ENCODE measurements at regions not wholly inside any gene's neighbourhood (a gene's known extent, or its start where the extent isn't known, plus 50 kb on each side); places are given as distances from the start of the nearest gene placed in this dataset.

- Mint-ChIP-seq H3K27me3 (peaks cover 4% of the 10 kb centered on the region), H3K4me1 (ENCODE audit: low read depth) (peaks cover 54% of the 10 kb centered on the region), H3K9me3 (no peaks in the 10 kb centered on the region), H3K27ac (no peak overlapping the region), H3K4me3 (no peak overlapping the region), H3K36me3 (no peaks in the 10 kb centered on the region)
- ChIA-PET CTCF (interaction anchor here (1.8 kb wide), 1 partner anchor 132 kb away, joined by 7 read pairs; no protein-coding TSS in a partner anchor), POLR2A (interaction anchor here (0.9 kb wide), 1 partner anchor 80 kb away, joined by 3 read pairs; no protein-coding TSS in a partner anchor)
- DNase-seq: no peak
- intact Hi-C loops (cut with micrococcal nuclease): loop anchor here (5.0 kb wide), 1 partner anchor 523 kb away; the partner anchor contains the start of genes ASB7 and LINS1
Measured at GRCh38 chr15:101124731-101125451, 127.0 kb downstream of the CHSY1 start.

- ChIA-PET CTCF (interaction anchor here (1.0 kb wide), 1 partner anchor 135 kb away, joined by 3 read pairs; no protein-coding TSS in a partner anchor), POLR2A (no interaction called here)
- intact Hi-C loops (cut with micrococcal nuclease): no loop called here
- H3K9me3 Mint-ChIP-seq: no peaks in the 10 kb centered on the region
- H3K27me3 Mint-ChIP-seq: no peaks in the 10 kb centered on the region
- H3K36me3 Mint-ChIP-seq: no peaks in the 10 kb centered on the region
- H3K4me3 Mint-ChIP-seq: no peak overlapping the region
- no peak overlapping the region for H3K27ac Mint-ChIP-seq
- peaks cover 51% of the 10 kb centered on the region for H3K4me1 Mint-ChIP-seq (ENCODE audit: low read depth)
- DNase-seq: no peak
Measured at GRCh38 chr15:101123222-101123910, 128.5 kb downstream of the CHSY1 start.

GRCh38 chr15:101122806-101123205 lies 129.0 kb downstream of the CHSY1 start:
- CTCF ChIA-PET: no interaction called here

GRCh38 chr15:101122266-101122665 lies 129.6 kb downstream of the CHSY1 start:
- peaks cover 40% of the 10 kb centered on the region for H3K4me1 Mint-ChIP-seq (ENCODE audit: low read depth)
- H3K36me3 Mint-ChIP-seq: no peaks in the 10 kb centered on the region
- H3K27ac Mint-ChIP-seq: no peak overlapping the region
- H3K9me3 Mint-ChIP-seq: no peaks in the 10 kb centered on the region
- DNase-seq: no peak
- H3K27me3 Mint-ChIP-seq: no peaks in the 10 kb centered on the region
- no peak overlapping the region for H3K4me3 Mint-ChIP-seq
- intact Hi-C loops (cut with micrococcal nuclease): no loop called here
- ChIA-PET CTCF (interaction anchor here (0.8 kb wide), 1 partner anchor 130 kb away, joined by 3 read pairs; the partner anchor contains the start of gene CHSY1), POLR2A (no interaction called here)

More at GRCh38 chr15:101122806-101123205, 129.0 kb downstream of the CHSY1 start:
- no peak overlapping the region for H3K4me3 Mint-ChIP-seq
- no peak overlapping the region for H3K27ac Mint-ChIP-seq
- intact Hi-C loops (cut with micrococcal nuclease): no loop called here
- no peaks in the 10 kb centered on the region for H3K27me3 Mint-ChIP-seq
- H3K36me3 Mint-ChIP-seq: no peaks in the 10 kb centered on the region
- POLR2A ChIA-PET: no interaction called here
- no peak for DNase-seq
- peaks cover 45% of the 10 kb centered on the region for H3K4me1 Mint-ChIP-seq (ENCODE audit: low read depth)
- no peaks in the 10 kb centered on the region for H3K9me3 Mint-ChIP-seq

- intact Hi-C loops (cut with micrococcal nuclease): no loop called here
- Mint-ChIP-seq H3K4me1 (ENCODE audit: low read depth) (peaks cover 34% of the 10 kb centered on the region), H3K27me3 (no peaks in the 10 kb centered on the region), H3K27ac (no peak overlapping the region), H3K36me3 (no peaks in the 10 kb centered on the region), H3K4me3 (no peak overlapping the region), H3K9me3 (no peaks in the 10 kb centered on the region)
- ChIA-PET POLR2A (no interaction called here), CTCF (interaction anchor here (0.8 to 1.4 kb wide), 2 partner anchors 130 to 137 kb away, joined by 3 to 6 read pairs; partner anchors contain the start of gene CHSY1)
- DNase-seq: peak; percentile 53
Measured at GRCh38 chr15:101121511-101122090, 130.2 kb downstream of the CHSY1 start.

GRCh38 chr15:101120987-101121386 lies 130.9 kb downstream of the CHSY1 start:
- Mint-ChIP-seq H3K27me3 (no peaks in the 10 kb centered on the region), H3K4me3 (no peak overlapping the region), H3K4me1 (ENCODE audit: low read depth) (peaks cover 34% of the 10 kb centered on the region), H3K27ac (no peak overlapping the region), H3K9me3 (no peaks in the 10 kb centered on the region), H3K36me3 (no peaks in the 10 kb centered on the region)
- ChIA-PET CTCF (interaction anchor here (1.4 kb wide), 1 partner anchor 137 kb away, joined by 6 read pairs; no protein-coding TSS in a partner anchor), POLR2A (no interaction called here)
- intact Hi-C loops (cut with micrococcal nuclease): no loop called here
- DNase-seq: no peak

GRCh38 chr15:101120473-101120872 lies 131.4 kb downstream of the CHSY1 start:
- ChIA-PET POLR2A (no interaction called here), CTCF (interaction anchor here (1.4 kb wide), 1 partner anchor 138 kb away, joined by 6 read pairs; no protein-coding TSS in a partner anchor)
- H3K9me3 Mint-ChIP-seq: no peaks in the 10 kb centered on the region
- no peaks in the 10 kb centered on the region for H3K36me3 Mint-ChIP-seq
- no peaks in the 10 kb centered on the region for H3K27me3 Mint-ChIP-seq
- no peak overlapping the region for H3K4me3 Mint-ChIP-seq
- no peak overlapping the region for H3K27ac Mint-ChIP-seq
- intact Hi-C loops (cut with micrococcal nuclease): no loop called here
- DNase-seq: no peak
- peaks cover 31% of the 10 kb centered on the region for H3K4me1 Mint-ChIP-seq (ENCODE audit: low read depth)
